GM13976 (cell line): ENCODE measurements at regions not wholly inside any gene's neighbourhood (a gene's known extent, or its start where the extent isn't known, plus 50 kb on each side); places are given as distances from the start of the nearest gene placed in this dataset.

Experiments used
- DNase-seq: peaks from one replicate; pipeline ENCODE4 v3.0.0; 2012; ENCODE audit warnings: low spot score
- in situ Hi-C: fragments of 300-500 bp; cut with MboI; formaldehyde crosslinking; loops from one replicate; pipeline ENCODE4 v1.12.0; 2022; ENCODE audit warnings: low sequenced_read_pairs, mixed read lengths, inconsistent platforms; ENCODE audit not compliant: unreplicated experiment
- TF ChIP-seq, protein P1 (sequence below): IDR thresholded peaks from 2 replicates; pipeline ENCODE4 v1.5.1; 2012; ENCODE audit warnings: borderline replicate concordance, mild to moderate bottlenecking; ENCODE audit not compliant: insufficient read depth; ENCODE audit errors: extremely low read depth, missing control alignments, control extremely low read depth

DNA sequence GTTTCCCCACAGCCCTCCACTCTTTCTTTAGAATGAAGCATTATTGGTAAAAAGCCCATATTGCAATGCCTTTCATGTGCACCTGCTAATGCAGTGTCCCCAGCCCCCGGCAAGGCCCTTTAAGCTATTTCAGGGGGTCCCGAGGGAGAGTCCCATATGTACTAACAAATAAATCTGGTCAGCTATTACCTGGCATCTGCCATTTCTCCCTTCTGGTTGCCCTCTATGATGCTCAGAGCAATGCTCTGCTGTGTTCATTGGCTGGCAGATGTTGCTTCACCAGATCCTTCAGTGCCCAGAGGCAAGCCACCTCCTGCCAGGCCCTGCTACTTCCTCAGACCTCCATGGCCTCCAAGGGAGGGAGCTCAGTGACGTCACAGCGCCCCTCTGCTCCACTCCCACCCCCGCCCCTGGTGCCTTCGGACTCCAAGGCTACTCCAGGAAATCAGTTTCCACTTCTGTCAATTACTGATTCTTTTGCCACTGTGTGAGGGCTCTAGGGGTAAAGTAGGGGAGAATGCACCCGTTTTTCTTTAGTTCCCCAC lies 201.1 kb upstream of the GLRA1 start:
- DNase-seq = no peak
- in situ Hi-C loops = no loop called here
- TF ChIP-seq, protein P1, sequence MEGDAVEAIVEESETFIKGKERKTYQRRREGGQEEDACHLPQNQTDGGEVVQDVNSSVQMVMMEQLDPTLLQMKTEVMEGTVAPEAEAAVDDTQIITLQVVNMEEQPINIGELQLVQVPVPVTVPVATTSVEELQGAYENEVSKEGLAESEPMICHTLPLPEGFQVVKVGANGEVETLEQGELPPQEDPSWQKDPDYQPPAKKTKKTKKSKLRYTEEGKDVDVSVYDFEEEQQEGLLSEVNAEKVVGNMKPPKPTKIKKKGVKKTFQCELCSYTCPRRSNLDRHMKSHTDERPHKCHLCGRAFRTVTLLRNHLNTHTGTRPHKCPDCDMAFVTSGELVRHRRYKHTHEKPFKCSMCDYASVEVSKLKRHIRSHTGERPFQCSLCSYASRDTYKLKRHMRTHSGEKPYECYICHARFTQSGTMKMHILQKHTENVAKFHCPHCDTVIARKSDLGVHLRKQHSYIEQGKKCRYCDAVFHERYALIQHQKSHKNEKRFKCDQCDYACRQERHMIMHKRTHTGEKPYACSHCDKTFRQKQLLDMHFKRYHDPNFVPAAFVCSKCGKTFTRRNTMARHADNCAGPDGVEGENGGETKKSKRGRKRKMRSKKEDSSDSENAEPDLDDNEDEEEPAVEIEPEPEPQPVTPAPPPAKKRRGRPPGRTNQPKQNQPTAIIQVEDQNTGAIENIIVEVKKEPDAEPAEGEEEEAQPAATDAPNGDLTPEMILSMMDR = no peak

DNA sequence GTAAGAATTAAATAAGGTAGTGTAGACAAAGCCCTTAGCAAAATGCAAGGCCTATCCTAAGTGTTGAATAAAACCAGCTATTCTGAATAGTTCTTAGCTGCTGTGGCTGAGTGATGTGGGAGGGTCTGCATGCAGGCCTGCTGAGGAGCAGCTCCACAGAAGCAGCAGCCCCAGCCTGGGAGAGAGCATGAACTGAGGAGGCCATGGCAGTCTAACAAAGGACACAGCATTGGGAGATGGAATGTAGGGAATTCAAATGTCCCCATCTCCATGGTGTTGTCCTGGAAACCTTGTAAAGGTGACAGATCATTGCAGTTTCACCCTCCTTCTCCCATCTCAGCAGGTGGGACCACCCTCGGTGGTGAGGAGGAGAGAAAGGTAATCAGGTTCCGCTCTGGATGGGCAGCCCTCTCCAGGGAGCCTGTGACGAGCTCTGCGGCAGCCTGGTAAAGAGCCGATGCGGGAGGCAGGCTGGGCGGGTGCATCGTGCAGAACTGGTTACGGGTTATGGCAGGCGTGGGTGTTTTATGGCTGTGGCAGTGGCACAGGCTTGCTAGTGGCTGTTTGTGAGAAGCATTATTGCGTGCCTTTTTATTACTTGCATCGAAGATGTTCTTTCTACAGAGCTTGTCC lies 199.9 kb upstream of the GLRA1 start:
- DNase-seq = no peak
- in situ Hi-C loops = no loop called here

DNA sequence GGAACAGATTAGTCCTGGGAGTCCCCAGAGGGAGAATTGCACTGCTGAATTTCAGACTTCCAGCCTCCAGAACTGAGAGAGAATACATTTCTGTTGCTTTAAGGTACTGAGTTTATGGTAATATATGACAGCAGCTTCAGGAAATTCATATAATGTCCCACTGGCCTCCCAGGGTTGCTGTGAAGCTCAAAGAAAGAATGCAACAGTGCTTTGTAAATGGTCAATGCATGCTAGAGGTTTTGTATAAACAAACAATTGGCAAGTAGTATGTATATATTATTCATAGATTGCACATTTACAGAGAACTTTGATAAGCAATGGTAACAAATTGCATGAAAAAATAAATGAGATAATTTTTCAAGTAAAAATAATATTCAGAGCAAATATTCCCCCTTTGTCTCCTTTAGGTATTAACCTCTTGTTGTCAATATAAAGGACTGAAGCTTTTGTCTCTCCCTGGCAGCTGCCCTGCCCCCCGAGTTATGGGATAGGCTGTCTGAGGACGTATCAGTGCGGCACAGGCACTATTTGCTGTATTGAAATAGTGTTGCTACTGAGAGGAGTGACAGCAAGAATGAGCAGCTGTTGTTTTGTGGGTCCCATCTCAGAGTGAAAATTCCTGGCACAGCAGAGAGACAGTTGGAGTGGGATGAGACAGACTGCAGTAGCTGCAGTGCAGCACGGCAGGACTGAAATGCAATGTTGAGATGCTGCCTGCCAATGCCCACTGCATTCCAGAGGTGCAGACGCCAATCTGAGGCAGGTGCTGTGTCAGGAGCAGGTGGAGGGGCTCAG lies 194.2 kb upstream of the GLRA1 start:
- TF ChIP-seq, protein P1 = no peak
- in situ Hi-C loops = no loop called here
- no peak for DNase-seq

More for the DNA sequence above, 199.9 kb upstream of the GLRA1 start:
- TF ChIP-seq, protein P1 = no peak

DNA sequence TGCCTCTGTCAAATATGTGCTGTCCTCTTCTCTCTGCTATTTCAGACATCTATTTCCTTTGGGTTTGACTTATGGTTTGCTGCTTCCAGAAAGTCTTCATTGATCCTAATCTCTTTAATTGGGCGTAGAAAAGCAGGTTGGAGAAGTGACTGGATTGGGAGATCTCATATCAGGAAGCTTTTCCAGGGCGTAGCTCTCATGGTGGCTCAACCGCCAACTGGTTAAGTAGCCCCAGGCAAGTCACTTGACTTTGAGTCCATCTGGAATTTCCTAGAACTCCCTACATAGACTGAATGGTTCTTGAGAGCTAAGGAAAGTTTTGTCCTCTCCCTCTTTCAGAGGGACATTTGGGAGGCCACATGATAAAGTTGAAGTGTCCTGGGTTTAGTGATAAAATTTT lies 192.3 kb upstream of the GLRA1 start:
- in situ Hi-C loops = no loop called here
- TF ChIP-seq, protein P1 = no peak
- DNase-seq = no peak

GRCh38 chr5:152113401-152113800 lies 188.8 kb upstream of the GLRA1 start:
- TF ChIP-seq, protein P1 = no peak
- DNase-seq = no peak
- in situ Hi-C loops = no loop called here

GRCh38 chr5:152107220-152107619 lies 182.6 kb upstream of the GLRA1 start:
- TF ChIP-seq, protein P1 = no peak
- DNase-seq = no peak
- in situ Hi-C loops = no loop called here
